B cell (primary cell): ENCODE measurements at regions not wholly inside any gene's neighbourhood (a gene's known extent, or its start where the extent isn't known, plus 50 kb on each side); places are given as distances from the start of the nearest gene placed in this dataset.

Source experiments
- ATAC-seq: fragments of 200-7000 bp; cut with Tn5 transposase; one replicate; pipeline ENCODE4 v1.10.0; 2021; ENCODE audit warnings: low read depth, mild to moderate bottlenecking, moderate number of reproducible peaks, moderate library complexity
- CTCF ChIA-PET: fragments of 350-600 bp; sonication (Branson Sonifier 250); formaldehyde crosslinking; loops from one replicate; lab custom pipeline; 2021; ENCODE audit warnings: antibody characterized with exemption, inconsistent platforms; lab: Charles Lee
- POLR2A ChIA-PET: fragments of 350-600 bp; sonication (Branson Sonifier 250); formaldehyde crosslinking; loops from one replicate; lab custom pipeline; 2021; ENCODE audit warnings: antibody characterized with exemption; lab: Charles Lee
- DNase-seq: peaks from one replicate; pipeline ENCODE4 v3.0.0; 2013
- H2AFZ ChIP-seq: 2 replicates; pipeline ENCODE4 v1.6.1; 2012; ENCODE audit warnings: mild to moderate bottlenecking, low read depth, low read length; ENCODE audit not compliant: insufficient read depth, poor library complexity, severe bottlenecking
- H3K27ac ChIP-seq, 2 donors: 1 replicate in 1 of 2; 2 replicates in 1 of 2; pipeline ENCODE4 v1.5.1; 2012 to 2013; ENCODE audit warnings: low read length in 2 of 2, mild to moderate bottlenecking in 2 of 2, moderate library complexity in 1 of 2
- H3K27me3 ChIP-seq, 4 experiments: fragments of 200-600 bp in 1 of 4; sonication (generic) in 1 of 4; replicated peaks in 1 of 4; 1 replicate in 2 of 4; 2 replicates in 2 of 4; pipeline versions ENCODE4 v1.6.1 to v1.7.0; 2013 to 2016; ENCODE audit warnings: low read length in 3 of 4, mild to moderate bottlenecking in 2 of 4, mixed read lengths in 1 of 4, moderate library complexity in 1 of 4; ENCODE audit not compliant: insufficient read depth in 4 of 4, control insufficient read depth in 3 of 4; ENCODE audit errors: control extremely low read depth in 1 of 4
- H3K36me3 ChIP-seq, 2 experiments: replicated peaks in 1 of 2; 1 replicate in 1 of 2; 2 replicates in 1 of 2; pipeline versions ENCODE4 v1.6.1 to v1.7.1; 2013; ENCODE audit warnings: low read length in 1 of 2; ENCODE audit not compliant: insufficient read depth in 2 of 2, control insufficient read depth in 1 of 2; ENCODE audit errors: control extremely low read depth in 1 of 2, extremely low read depth in 1 of 2
- H3K4me1 ChIP-seq, 2 donors: fragments of 200-600 bp in 1 of 2; sonication (generic) in 1 of 2; 1 replicate in 1 of 2; 2 replicates in 1 of 2; pipeline versions ENCODE4 v1.5.1 to v1.6.1; 2013 to 2017; ENCODE audit warnings: low read length in 2 of 2; ENCODE audit not compliant: control insufficient read depth in 2 of 2, insufficient read depth in 2 of 2
- H3K4me2 ChIP-seq: replicated peaks from 2 replicates; pipeline ENCODE3; 2012; ENCODE audit warnings: mild to moderate bottlenecking, low read depth, low read length; ENCODE audit not compliant: poor library complexity, severe bottlenecking
- H3K4me3 ChIP-seq, 5 experiments: fragments of 200-600 bp in 1 of 5; sonication (generic) in 1 of 5; 1 replicate in 3 of 5; 2 replicates in 2 of 5; pipeline versions ENCODE4 v1.5.1 to v1.7.0; 2011 to 2016; ENCODE audit warnings: low read length in 4 of 5, mild to moderate bottlenecking in 4 of 5, low read depth in 2 of 5, control low read depth in 1 of 5, moderate library complexity in 1 of 5; ENCODE audit not compliant: insufficient read depth in 1 of 5; ENCODE audit errors: control extremely low read depth in 1 of 5, extremely low read depth in 1 of 5
- H3K79me2 ChIP-seq: fragments of 200-600 bp; sonication (generic); one replicate; pipeline ENCODE4 v1.6.0; 2016; ENCODE audit warnings: low read length; ENCODE audit not compliant: control insufficient read depth, insufficient read depth
- H3K9ac ChIP-seq: fragments of 200-600 bp; sonication (generic); 2 replicates; pipeline ENCODE4 v1.6.1; 2017; ENCODE audit warnings: mild to moderate bottlenecking, low read length, moderate library complexity
- H3K9me3 ChIP-seq, 3 donors: one replicate each; pipeline versions ENCODE4 v1.6.1 to v1.7.1; 2013; ENCODE audit warnings: low read length in 2 of 3; ENCODE audit not compliant: control insufficient read depth in 2 of 3, insufficient read depth in 1 of 3; ENCODE audit errors: control extremely low read depth in 1 of 3
- H4K20me1 ChIP-seq: 2 replicates; pipeline ENCODE4 v1.6.0; 2012; ENCODE audit warnings: mild to moderate bottlenecking, low read length; ENCODE audit not compliant: insufficient read depth, control insufficient read depth, poor library complexity, severe bottlenecking
- H3K27ac Mint-ChIP-seq: one replicate; pipeline ENCODE4 v1.8.0; 2021; ENCODE audit warnings: mixed read lengths
- H3K27me3 Mint-ChIP-seq: one replicate; pipeline ENCODE4 v1.8.0; 2021; ENCODE audit warnings: mixed read lengths
- H3K4me1 Mint-ChIP-seq: one replicate; pipeline ENCODE4 v1.8.0; 2021; ENCODE audit warnings: mixed read lengths
- H3K4me3 Mint-ChIP-seq: one replicate; pipeline ENCODE4 v1.8.0; 2021; ENCODE audit warnings: mixed read lengths
- H3K9me3 Mint-ChIP-seq: one replicate; pipeline ENCODE4 v1.8.0; 2022; ENCODE audit warnings: mixed read lengths; ENCODE audit not compliant: insufficient read depth
- CTCF ChIP-seq: fragments of 200-600 bp; IDR thresholded peaks from one replicate; pipeline ENCODE4 v1.8.0; 2022; ENCODE audit warnings: antibody characterized with exemption, mild to moderate bottlenecking
- EZH2 ChIP-seq: IDR thresholded peaks from 2 replicates; pipeline ENCODE4 v1.6.1; 2012; ENCODE audit warnings: borderline replicate concordance, low read depth, mild to moderate bottlenecking, moderate library complexity, low read length; ENCODE audit not compliant: insufficient read depth, poor library complexity, severe bottlenecking
- WGBS: methylation state at CpG from one replicate; pipeline ENCODE4 v1.1.5; 2013; ENCODE audit warnings: missing lambda C conversion rate; ENCODE audit not compliant: insufficient coverage; 5-methylcytosine and 5-hydroxymethylcytosine counted together
- intact Hi-C: fragments of 100-400 bp; cut with micrococcal nuclease; formaldehyde crosslinking; loops from one replicate; pipeline ENCODE4 v1.10.0; 2022

- TF ChIP-seq CTCF, result no peak
- TF ChIP-seq EZH2, result no peak
- Mint-ChIP-seq H3K9me3 (no peaks in the 10 kb centered on the region), H3K4me1 (no peaks in the 10 kb centered on the region), H3K4me3 (no peak overlapping the region), H3K27me3 (peaks cover 9% of the 10 kb centered on the region), H3K27ac (no peak overlapping the region)
- Histone ChIP-seq H3K9me3 (no peaks in the 10 kb centered on the region), H3K27ac (no peak overlapping the region), H3K36me3 (no peaks in the 10 kb centered on the region), H3K4me3 (no peak overlapping the region), H2AFZ (no peak overlapping the region), H3K9ac (no peak overlapping the region), H3K4me1 (no peaks in the 10 kb centered on the region), H3K27me3 (no peaks in the 10 kb centered on the region), H3K79me2 (no peaks in the 10 kb centered on the region), H3K4me2 (no peak overlapping the region), H4K20me1 (no peaks in the 10 kb centered on the region)
- DNase-seq (no peak), ATAC-seq (no peak)
- CTCF ChIA-PET, result no interaction called here
- POLR2A ChIA-PET, result no interaction called here
- intact Hi-C loops, result no loop called here
- WGBS, result no CpG with 5 or more reads among the region's 3 CpGs
Observed at GRCh38 chr18:32613821-32614220, 143.1 kb upstream of the GAREM1 start.

- Histone ChIP-seq H3K9ac (no peak overlapping the region), H4K20me1 (no peaks in the 10 kb centered on the region), H3K4me2 (no peak overlapping the region), H3K4me3 (no peak overlapping the region), H3K27ac (no peak overlapping the region), H2AFZ (no peak overlapping the region), H3K9me3 (no peaks in the 10 kb centered on the region), H3K36me3 (no peaks in the 10 kb centered on the region), H3K79me2 (no peaks in the 10 kb centered on the region), H3K4me1 (no peaks in the 10 kb centered on the region), H3K27me3 (no peaks in the 10 kb centered on the region)
- DNase-seq, result no peak
- ChIA-PET CTCF (no interaction called here), POLR2A (no interaction called here)
- H3K27me3 Mint-ChIP-seq, result peaks cover 12% of the 10 kb centered on the region
- H3K4me1 Mint-ChIP-seq, result no peaks in the 10 kb centered on the region
- H3K9me3 Mint-ChIP-seq, result no peaks in the 10 kb centered on the region
- no peak overlapping the region for H3K4me3 Mint-ChIP-seq
- intact Hi-C loops, result no loop called here
- 100% methylated on average over 1 of the region's 3 CpGs for WGBS
- H3K27ac Mint-ChIP-seq, result no peak overlapping the region
- TF ChIP-seq CTCF, result no peak
- TF ChIP-seq EZH2, result no peak
- no peak for ATAC-seq
Observed at GRCh38 chr18:32612651-32613050, 142.0 kb upstream of the GAREM1 start.
